Right lobe of liver (tissue), 4 donors: ENCODE measurements at regions not wholly inside any gene's neighbourhood (a gene's known extent, or its start where the extent isn't known, plus 50 kb on each side); places are given as distances from the start of the nearest gene placed in this dataset.

Experiments used
- POLR2A ChIP-seq: fragments of 450-650 bp; IDR thresholded peaks from one replicate; pipeline ENCODE4 v1.6.1; 2017; ENCODE audit warnings: antibody characterized with exemption, mild to moderate bottlenecking
- TF ChIP-seq, protein P1 (sequence below), 4 donors: fragments of 200-600 bp in 3 of 4; fragments of 450-650 bp in 1 of 4; IDR thresholded peaks; one replicate each; pipeline versions ENCODE4 v1.5.1 to v1.8.0; 2016 to 2022; ENCODE audit warnings: antibody characterized with exemption in 4 of 4, mild to moderate bottlenecking in 2 of 4
- donor health status: DM: no; HTN: no; CAD: no.
- donor health status: DM: no; HTN: no; CAD: no.
- donor health status: DM: no; HTN: yes; CAD: no.

DNA sequence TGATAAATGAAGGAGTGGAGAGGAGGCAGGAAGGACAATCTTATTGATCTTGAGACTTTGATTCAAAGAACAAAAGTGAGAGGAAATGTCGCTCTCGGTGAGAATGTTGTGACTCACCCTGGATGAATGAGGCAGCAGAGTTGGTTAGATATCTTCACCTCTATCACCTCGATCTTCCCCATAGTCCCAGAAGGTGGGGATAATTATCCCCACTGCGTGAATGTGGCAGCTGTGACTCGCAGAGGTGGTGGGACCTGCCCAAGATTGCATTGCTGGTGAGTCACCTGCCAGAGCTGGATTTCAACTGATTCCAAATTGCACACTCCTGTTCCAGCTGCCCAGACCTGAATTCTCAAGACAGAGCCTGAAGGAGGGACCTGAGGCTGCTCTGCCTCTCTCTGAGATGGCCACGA lies 105.0 kb downstream of the MATN1 start:
- TF ChIP-seq, protein P1, sequence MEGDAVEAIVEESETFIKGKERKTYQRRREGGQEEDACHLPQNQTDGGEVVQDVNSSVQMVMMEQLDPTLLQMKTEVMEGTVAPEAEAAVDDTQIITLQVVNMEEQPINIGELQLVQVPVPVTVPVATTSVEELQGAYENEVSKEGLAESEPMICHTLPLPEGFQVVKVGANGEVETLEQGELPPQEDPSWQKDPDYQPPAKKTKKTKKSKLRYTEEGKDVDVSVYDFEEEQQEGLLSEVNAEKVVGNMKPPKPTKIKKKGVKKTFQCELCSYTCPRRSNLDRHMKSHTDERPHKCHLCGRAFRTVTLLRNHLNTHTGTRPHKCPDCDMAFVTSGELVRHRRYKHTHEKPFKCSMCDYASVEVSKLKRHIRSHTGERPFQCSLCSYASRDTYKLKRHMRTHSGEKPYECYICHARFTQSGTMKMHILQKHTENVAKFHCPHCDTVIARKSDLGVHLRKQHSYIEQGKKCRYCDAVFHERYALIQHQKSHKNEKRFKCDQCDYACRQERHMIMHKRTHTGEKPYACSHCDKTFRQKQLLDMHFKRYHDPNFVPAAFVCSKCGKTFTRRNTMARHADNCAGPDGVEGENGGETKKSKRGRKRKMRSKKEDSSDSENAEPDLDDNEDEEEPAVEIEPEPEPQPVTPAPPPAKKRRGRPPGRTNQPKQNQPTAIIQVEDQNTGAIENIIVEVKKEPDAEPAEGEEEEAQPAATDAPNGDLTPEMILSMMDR (IDR thresholded peaks at IDR 0.05) = no peak
- no peak for TF ChIP-seq POLR2A
